Tibial artery (tissue), 4 donors: ENCODE measurements at regions not wholly inside any gene's neighbourhood (a gene's known extent, or its start where the extent isn't known, plus 50 kb on each side); places are given as distances from the start of the nearest gene placed in this dataset.

Experiments
- DNase-seq, 2 donors: peaks; one replicate each; pipeline ENCODE4 v3.0.0-alpha.2; 2019
- H3K27ac ChIP-seq, 2 donors: fragments of 200-600 bp; sonication (generic) in 1 of 2; 1 replicate in 1 of 2; 2 replicates in 1 of 2; pipeline ENCODE4 v1.5.1; 2018 to 2019; ENCODE audit warnings: mild to moderate bottlenecking in 1 of 2
- H3K27me3 ChIP-seq, 2 donors: fragments of 200-600 bp; sonication (generic) in 1 of 2; one replicate each; pipeline versions ENCODE4 v1.5.1 to v1.6.0; 2016 to 2019
- H3K36me3 ChIP-seq, 3 donors: fragments of 200-600 bp; sonication (generic) in 2 of 3; one replicate each; pipeline ENCODE4 v1.5.1; 2016 to 2019; ENCODE audit warnings: mild to moderate bottlenecking in 2 of 3
- H3K4me1 ChIP-seq, 4 donors: fragments of 200-600 bp; sonication (generic) in 2 of 4; 1 replicate in 3 of 4; 2 replicates in 1 of 4; pipeline ENCODE4 v1.5.1; 2016 to 2019
- H3K4me3 ChIP-seq, 2 donors: fragments of 200-600 bp; sonication (generic) in 1 of 2; 1 replicate in 1 of 2; 2 replicates in 1 of 2; pipeline ENCODE4 v1.5.1; 2018 to 2019; ENCODE audit warnings: mild to moderate bottlenecking in 2 of 2
- H3K9me3 ChIP-seq, 3 donors: fragments of 200-600 bp; sonication (generic) in 1 of 3; one replicate each; pipeline ENCODE4 v1.5.1; 2016 to 2019
- intact Hi-C: fragments of 100-400 bp; cut with DNase I; formaldehyde crosslinking; loops from one replicate; pipeline ENCODE4 v1.15.0; 2023; ENCODE audit warnings: low total_unique reads
- TF ChIP-seq, protein P1 (sequence below), 2 experiments: fragments of 200-600 bp in 1 of 2; fragments of 450-650 bp in 1 of 2; IDR thresholded peaks; one replicate each; pipeline ENCODE4 v1.5.1; 2017 to 2019; ENCODE audit warnings: antibody characterized with exemption in 2 of 2, mild to moderate bottlenecking in 1 of 2, moderate library complexity in 1 of 2

DNA sequence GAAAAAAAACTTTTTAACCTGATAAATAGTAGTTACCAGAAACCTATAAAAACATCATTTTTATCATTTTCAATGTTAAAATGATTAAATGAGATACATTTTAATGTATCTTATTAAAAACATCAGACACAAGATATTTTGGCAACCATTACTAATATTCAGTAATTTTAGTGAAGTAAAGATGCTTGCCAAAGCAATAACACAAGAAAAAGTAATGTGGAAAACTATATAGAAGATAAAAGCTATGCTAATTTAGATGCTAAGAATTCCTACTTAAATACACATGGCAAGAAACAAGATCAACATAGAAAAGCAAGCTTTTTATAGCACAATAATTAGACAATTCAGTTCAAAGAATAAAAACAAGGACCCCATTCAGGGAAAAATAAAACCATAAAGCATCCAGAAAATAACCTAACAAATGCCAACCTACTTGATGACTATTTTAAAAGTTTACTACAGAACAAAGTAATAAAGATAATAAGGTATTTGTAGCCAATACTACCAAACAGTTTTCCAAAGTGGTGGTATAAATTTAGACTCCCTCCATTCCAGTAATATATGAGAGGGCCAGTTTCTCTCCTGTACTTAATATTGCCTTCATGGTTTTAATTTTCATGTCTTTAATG lies 489.5 kb downstream of the CDH2 start:
- no peaks in the 10 kb centered on the region for H3K4me1 ChIP-seq
- H3K27me3 ChIP-seq = peaks cover 0 to 2% of the 10 kb centered on the region in 2 donors
- TF ChIP-seq, protein P1, sequence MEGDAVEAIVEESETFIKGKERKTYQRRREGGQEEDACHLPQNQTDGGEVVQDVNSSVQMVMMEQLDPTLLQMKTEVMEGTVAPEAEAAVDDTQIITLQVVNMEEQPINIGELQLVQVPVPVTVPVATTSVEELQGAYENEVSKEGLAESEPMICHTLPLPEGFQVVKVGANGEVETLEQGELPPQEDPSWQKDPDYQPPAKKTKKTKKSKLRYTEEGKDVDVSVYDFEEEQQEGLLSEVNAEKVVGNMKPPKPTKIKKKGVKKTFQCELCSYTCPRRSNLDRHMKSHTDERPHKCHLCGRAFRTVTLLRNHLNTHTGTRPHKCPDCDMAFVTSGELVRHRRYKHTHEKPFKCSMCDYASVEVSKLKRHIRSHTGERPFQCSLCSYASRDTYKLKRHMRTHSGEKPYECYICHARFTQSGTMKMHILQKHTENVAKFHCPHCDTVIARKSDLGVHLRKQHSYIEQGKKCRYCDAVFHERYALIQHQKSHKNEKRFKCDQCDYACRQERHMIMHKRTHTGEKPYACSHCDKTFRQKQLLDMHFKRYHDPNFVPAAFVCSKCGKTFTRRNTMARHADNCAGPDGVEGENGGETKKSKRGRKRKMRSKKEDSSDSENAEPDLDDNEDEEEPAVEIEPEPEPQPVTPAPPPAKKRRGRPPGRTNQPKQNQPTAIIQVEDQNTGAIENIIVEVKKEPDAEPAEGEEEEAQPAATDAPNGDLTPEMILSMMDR (IDR thresholded peaks at IDR 0.05) = no peak
- no peak overlapping the region for H3K4me3 ChIP-seq
- no peaks in the 10 kb centered on the region for H3K36me3 ChIP-seq
- no peak overlapping the region for H3K27ac ChIP-seq
- peaks cover 0 to 13% (median 0%) of the 10 kb centered on the region in 3 donors for H3K9me3 ChIP-seq
- intact Hi-C loops = no loop called here
- no peak for DNase-seq

GRCh38 chr18:27685807-27686412 lies 491.0 kb downstream of the CDH2 start:
- no peak overlapping the region for H3K4me3 ChIP-seq
- H3K36me3 ChIP-seq = no peaks in the 10 kb centered on the region
- intact Hi-C loops = no loop called here
- no peak overlapping the region for H3K27ac ChIP-seq
- H3K4me1 ChIP-seq = no peaks in the 10 kb centered on the region
- DNase-seq = no peak
- peaks cover 0 to 13% (median 0%) of the 10 kb centered on the region in 3 donors for H3K9me3 ChIP-seq
- TF ChIP-seq, protein P1 (IDR thresholded peaks at IDR 0.05) = peak; percentile 14 to 20
- peaks cover 0 to 3% of the 10 kb centered on the region in 2 donors for H3K27me3 ChIP-seq

- peaks cover 0 to 3% of the 10 kb centered on the region in 2 donors for H3K27me3 ChIP-seq
- TF ChIP-seq, protein P1 (IDR thresholded peaks at IDR 0.05) = no peak
- H3K9me3 ChIP-seq = peaks cover 0 to 13% (median 0%) of the 10 kb centered on the region in 3 donors
- no peak for DNase-seq
- no peak overlapping the region for H3K27ac ChIP-seq
- intact Hi-C loops = no loop called here
- H3K4me3 ChIP-seq = no peak overlapping the region
- H3K4me1 ChIP-seq = no peaks in the 10 kb centered on the region
- no peaks in the 10 kb centered on the region for H3K36me3 ChIP-seq
Observed at GRCh38 chr18:27685091-27685490, 491.8 kb downstream of the CDH2 start.

- no peak for DNase-seq
- TF ChIP-seq, protein P1 (IDR thresholded peaks at IDR 0.05) = no peak
- Histone ChIP-seq H3K4me3 (no peak overlapping the region), H3K9me3 (no peaks in the 10 kb centered on the region), H3K36me3 (no peaks in the 10 kb centered on the region), H3K27ac (no peak overlapping the region), H3K27me3 (no peaks in the 10 kb centered on the region), H3K4me1 (no peaks in the 10 kb centered on the region)
- intact Hi-C loops = no loop called here
Observed at GRCh38 chr18:27674411-27674810, 489.3 kb upstream of the CHST9 start.

DNA sequence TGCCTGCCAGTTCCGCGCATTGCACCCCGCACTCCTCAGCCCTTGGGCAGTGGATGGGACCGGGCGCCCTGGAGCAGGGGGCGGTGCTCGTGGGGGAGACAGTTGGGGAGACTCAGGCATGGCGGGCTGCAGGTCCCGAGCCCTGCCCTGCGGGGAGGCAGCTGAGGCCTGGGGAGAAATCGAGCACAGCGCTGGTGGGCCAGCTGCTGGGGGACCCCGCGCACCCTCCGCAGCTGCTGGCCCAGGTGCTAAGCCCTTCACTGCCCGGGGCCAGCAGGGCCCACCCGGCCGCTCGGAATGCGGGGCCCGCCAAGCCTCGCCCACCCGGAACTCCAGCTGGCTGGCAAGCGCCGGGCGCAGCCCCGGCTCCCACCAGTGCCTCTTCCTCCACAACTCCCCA lies 488.8 kb upstream of the CHST9 start:
- TF ChIP-seq, protein P1 (IDR thresholded peaks at IDR 0.05) = no peak
- intact Hi-C loops = no loop called here
- DNase-seq = no peak
- no peaks in the 10 kb centered on the region for H3K4me1 ChIP-seq
- H3K9me3 ChIP-seq = no peaks in the 10 kb centered on the region
- no peaks in the 10 kb centered on the region for H3K27me3 ChIP-seq
- H3K27ac ChIP-seq = no peak overlapping the region
- no peaks in the 10 kb centered on the region for H3K36me3 ChIP-seq
- H3K4me3 ChIP-seq = no peak overlapping the region
